ENCODE measurements at regions not wholly inside any gene's neighbourhood (a gene's known extent, or its start where the extent isn't known, plus 50 kb on each side); places are given as distances from the start of the nearest gene placed in this dataset.

- no peak for TF ChIP-seq RNF2 (conservative IDR thresholded peaks at IDR 0.05; ENCODE audit: low read depth)
- no peak for TF ChIP-seq CTCF (CRISPR knock-in tag; IDR thresholded peaks at IDR 0.05)
- TF ChIP-seq SRY (CRISPR knock-in tag; IDR thresholded peaks at IDR 0.05), result no peak
These were observed 225.1 kb upstream of the FSCB start for GRCh38 chr14:44732144-44732543.

Data from HepG2 (cell line).